GM18520 (cell line): ENCODE measurements at regions not wholly inside any gene's neighbourhood (a gene's known extent, or its start where the extent isn't known, plus 50 kb on each side); places are given as distances from the start of the nearest gene placed in this dataset.
A peak's percentile ranks its signal among the peaks of the same experiment; 100 is the strongest.
"Not testable (repeated sequence)": the region's sequence is repeated elsewhere in the genome, so short reads cannot be mapped to it uniquely, and the experiment has no call there.

ENCODE experiments used
- ATAC-seq: cut with Tn5 transposase; IDR thresholded peaks from one replicate; pipeline ENCODE4 v1.9.1; 2021; ENCODE audit not compliant: unreplicated experiment

- no peak for ATAC-seq
Observed at GRCh38 chr7:16098058-16098457, 323.3 kb downstream of the CRPPA start.

- no peak for ATAC-seq
Observed at GRCh38 chr7:16095171-16095950, 326.0 kb downstream of the CRPPA start.

- ATAC-seq, result no peak
Observed at GRCh38 chr7:16094651-16095050, 326.7 kb downstream of the CRPPA start.

GRCh38 chr7:16092711-16093110 lies 328.6 kb downstream of the CRPPA start:
- ATAC-seq, result no peak

GRCh38 chr7:16091701-16092310 lies 329.5 kb downstream of the CRPPA start:
- no peak for ATAC-seq

GRCh38 chr7:16089801-16090200 lies 331.5 kb downstream of the CRPPA start:
- no peak for ATAC-seq

GRCh38 chr7:16089191-16089590 lies 332.1 kb downstream of the CRPPA start:
- no peak for ATAC-seq

- ATAC-seq, result no peak
Observed at GRCh38 chr7:16086743-16087142, 334.6 kb downstream of the CRPPA start.

GRCh38 chr7:16085780-16086179 lies 335.6 kb downstream of the CRPPA start:
- not testable (repeated sequence) for ATAC-seq

- no peak for ATAC-seq
Observed at GRCh38 chr7:16084875-16085274, 336.5 kb downstream of the CRPPA start.

- no peak for ATAC-seq
Observed at GRCh38 chr7:16084370-16084769, 337.0 kb downstream of the CRPPA start.

GRCh38 chr7:16083931-16084330 lies 337.4 kb downstream of the CRPPA start:
- ATAC-seq, result no peak

- no peak for ATAC-seq
Observed at GRCh38 chr7:16080131-16080530, 341.2 kb downstream of the CRPPA start.

GRCh38 chr7:16079723-16080122 lies 341.6 kb downstream of the CRPPA start:
- ATAC-seq, result no peak

GRCh38 chr7:16078076-16078952 lies 343.0 kb downstream of the CRPPA start:
- peak; percentile 54 for ATAC-seq

- ATAC-seq, result peak; percentile 83
Observed at GRCh38 chr7:16071246-16071857, 350.0 kb downstream of the CRPPA start.

GRCh38 chr7:16070806-16071205 lies 350.5 kb downstream of the CRPPA start:
- no peak for ATAC-seq

- ATAC-seq, result no peak
Observed at GRCh38 chr7:16069998-16070397, 351.3 kb downstream of the CRPPA start.

- ATAC-seq, result no peak
Observed at GRCh38 chr7:16068183-16068582, 353.2 kb downstream of the CRPPA start.

GRCh38 chr7:16067711-16068110 lies 353.6 kb downstream of the CRPPA start:
- no peak for ATAC-seq

GRCh38 chr7:16066805-16067459 lies 354.4 kb downstream of the CRPPA start:
- ATAC-seq, result no peak
